A204.1 (cell line): ENCODE measurements at regions not wholly inside any gene's neighbourhood (a gene's known extent, or its start where the extent isn't known, plus 50 kb on each side); places are given as distances from the start of the nearest gene placed in this dataset.
"Not testable (repeated sequence)": the region's sequence is repeated elsewhere in the genome, so short reads cannot be mapped to it uniquely, and the experiment has no call there.

ENCODE experiments used
- FAIRE-seq: peaks from 2 replicates; lab custom pipeline; 2012; peaks lifted over from hg19 to GRCh38; lab: Jason Lieb, UNC

- no peak for FAIRE-seq
Observed at GRCh38 chr7:125462615-125463014, 533.0 kb upstream of the POT1 start.

- no peak for FAIRE-seq
Observed at GRCh38 chr7:125459038-125459437, 529.4 kb upstream of the POT1 start.

GRCh38 chr7:125450749-125451148 lies 521.1 kb upstream of the POT1 start:
- FAIRE-seq = no peak

- FAIRE-seq = no peak
Observed at GRCh38 chr7:125445836-125446235, 516.2 kb upstream of the POT1 start.

GRCh38 chr7:125444864-125445263 lies 515.2 kb upstream of the POT1 start:
- FAIRE-seq = no peak

- no peak for FAIRE-seq
Observed at GRCh38 chr7:125436220-125436619, 506.6 kb upstream of the POT1 start.

GRCh38 chr7:125431349-125431748 lies 501.7 kb upstream of the POT1 start:
- no peak for FAIRE-seq

DNA sequence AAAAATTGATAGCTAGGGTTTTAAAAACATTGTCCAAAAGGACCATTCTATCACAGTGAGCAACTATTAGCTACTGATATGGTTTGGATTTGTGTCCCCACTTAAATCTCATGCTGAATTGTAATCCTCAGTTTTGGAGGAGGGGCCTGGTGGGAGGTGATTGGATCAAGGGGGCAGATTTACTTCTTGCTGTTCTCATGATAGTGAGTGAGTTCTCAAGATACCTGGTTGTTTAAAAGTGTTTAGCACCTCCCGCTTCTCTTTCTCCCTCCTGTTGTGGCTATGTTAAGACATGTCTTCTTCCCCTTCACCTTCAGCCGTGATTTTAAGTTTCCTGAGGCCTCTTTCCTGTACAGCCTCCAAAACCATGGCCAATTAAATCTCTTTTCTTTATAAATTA lies 500.4 kb upstream of the POT1 start:
- FAIRE-seq = no peak

DNA sequence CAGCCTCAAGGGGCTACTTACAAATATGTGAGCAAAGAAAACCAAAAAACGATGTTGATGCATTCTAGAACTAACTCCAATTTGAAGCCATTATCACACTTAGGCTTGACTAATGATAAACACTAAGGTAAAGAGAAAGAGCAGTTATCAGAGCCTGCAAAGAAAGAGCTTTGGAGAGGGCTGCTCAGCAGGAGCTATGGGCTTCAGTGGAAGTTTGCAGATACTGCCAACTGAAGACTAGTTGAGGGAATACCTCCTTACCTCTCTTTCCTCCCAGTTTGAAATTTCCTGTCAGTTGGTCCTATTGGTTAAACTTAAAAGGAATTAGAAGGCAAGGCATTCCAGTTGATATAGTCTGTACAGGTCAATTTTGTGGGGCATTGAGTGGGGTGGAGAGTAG lies 498.1 kb upstream of the POT1 start:
- FAIRE-seq = no peak

- FAIRE-seq = no peak
Observed at GRCh38 chr7:125425506-125425905, 495.9 kb upstream of the POT1 start.

DNA sequence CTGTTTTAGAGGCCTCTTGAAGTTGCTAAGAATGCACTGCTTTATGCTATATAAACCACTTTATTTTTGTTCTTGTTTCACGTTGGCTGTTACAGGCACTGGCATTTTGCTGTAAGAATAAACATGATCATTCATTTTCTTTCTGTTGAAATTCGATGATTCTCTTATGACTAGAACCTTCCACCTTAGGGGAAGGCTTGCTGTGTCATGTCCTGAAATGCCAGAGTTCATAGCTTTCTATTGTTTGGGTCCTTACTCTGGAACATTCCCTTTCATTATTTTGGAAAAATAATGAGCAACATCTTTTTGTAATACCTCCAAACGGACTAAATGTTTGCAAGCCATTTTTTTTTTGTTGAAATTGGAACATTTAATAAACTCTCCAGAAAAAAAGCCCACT lies 495.1 kb upstream of the POT1 start:
- no peak for FAIRE-seq

GRCh38 chr7:125423458-125424155 lies 494.0 kb upstream of the POT1 start:
- no peak for FAIRE-seq

DNA sequence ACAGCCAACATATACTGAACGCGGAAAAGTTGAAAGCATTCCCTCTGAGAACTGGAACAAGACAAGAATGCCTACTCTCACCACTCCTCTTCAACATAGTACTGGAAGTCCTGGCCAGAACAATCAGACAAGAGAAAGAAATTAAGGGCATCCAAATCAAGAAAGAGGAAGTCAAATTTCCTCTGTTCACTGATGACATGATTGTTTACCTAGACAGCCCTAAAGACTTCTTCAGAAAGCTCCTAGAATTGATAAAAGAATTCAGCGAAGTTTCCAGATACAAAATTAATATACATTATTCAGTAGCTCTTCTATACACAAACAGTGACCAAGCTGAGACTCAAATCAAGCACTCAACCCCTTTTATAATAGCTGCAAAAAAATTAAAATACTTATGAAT lies 491.8 kb upstream of the POT1 start:
- FAIRE-seq = not testable (repeated sequence)

GRCh38 chr7:125412890-125413665 lies 483.5 kb upstream of the POT1 start:
- no peak for FAIRE-seq

DNA sequence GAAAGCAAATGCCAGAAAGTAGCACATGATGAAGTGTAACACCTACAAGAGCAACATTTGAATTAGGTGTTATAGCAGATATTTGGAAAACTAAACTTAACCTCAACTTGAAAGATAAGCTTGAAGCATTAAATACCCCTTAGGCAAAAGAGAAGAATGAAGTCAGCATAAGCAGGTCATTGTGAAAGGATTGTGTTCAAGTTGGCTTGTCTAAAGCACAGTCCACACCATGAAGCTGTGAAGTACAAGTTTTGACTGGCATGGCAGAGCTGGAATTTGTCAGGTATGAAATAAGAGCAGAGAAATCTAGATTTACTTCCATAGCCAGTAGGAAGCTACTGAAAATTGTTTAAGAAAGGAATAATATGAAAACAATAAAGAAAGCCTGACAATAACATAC lies 480.3 kb upstream of the POT1 start:
- no peak for FAIRE-seq

- no peak for FAIRE-seq
Observed at GRCh38 chr7:125406111-125406510, 476.5 kb upstream of the POT1 start.

- no peak for FAIRE-seq
Observed at GRCh38 chr7:125399408-125399807, 469.8 kb upstream of the POT1 start.

- no peak for FAIRE-seq
Observed at GRCh38 chr7:125396466-125397151, 467.0 kb upstream of the POT1 start.

DNA sequence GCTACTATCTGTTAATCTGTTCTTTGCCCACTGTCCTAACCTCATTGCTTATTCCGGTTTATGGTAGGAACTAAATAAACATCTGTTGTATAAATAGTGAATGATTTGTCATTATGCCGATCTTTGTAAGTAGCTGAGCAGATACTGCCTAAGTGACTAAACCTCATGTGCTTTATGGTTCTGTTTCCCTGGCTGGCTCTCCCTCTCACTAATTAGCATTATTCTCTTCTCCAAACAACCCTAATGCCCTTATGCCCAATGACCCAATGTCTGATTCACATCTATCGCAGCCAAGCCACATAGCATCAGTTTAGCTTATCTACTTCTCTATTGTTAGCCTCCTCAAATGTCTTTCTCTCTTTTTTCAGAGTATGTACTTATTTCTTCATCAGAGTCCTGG lies 462.3 kb upstream of the POT1 start:
- FAIRE-seq = no peak

DNA sequence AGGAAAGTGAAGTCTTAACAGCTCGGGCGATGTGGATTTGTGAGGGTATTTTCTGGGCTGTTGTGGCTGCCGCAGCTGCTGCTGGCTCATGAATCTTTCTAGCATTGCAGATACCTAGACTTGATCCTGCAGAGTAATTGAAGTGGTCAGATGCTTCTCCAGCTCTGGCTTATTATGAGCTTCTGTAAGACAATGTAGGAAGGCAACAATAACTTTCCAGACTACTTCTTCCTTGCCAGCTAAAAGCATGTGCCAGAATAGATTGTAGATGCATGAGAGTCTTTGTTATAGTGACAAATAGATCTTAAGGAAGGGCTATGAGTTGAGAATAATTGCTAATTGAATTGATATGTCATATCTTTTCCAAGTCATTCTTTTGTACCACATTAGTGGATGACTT lies 461.4 kb upstream of the POT1 start:
- no peak for FAIRE-seq

DNA sequence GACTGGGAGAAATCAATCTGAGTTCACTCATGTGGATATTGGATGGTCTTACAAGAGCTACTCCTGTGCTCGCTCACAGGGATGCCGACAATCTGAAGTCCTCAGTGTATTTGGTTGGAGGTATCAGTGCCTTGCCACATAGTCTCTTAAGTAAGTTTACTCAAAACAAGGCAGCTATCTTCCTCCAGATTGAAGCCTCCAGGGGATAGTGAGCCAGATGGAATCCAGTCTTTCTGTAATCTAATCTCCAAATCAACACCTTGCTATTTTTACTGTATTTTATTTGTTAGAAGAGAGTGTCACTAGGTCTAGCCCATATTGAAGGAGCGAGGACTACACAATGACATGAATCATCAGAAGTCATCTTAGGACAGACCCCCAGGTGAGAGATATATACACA lies 456.6 kb upstream of the POT1 start:
- FAIRE-seq = no peak

- no peak for FAIRE-seq
Observed at GRCh38 chr7:125383324-125383723, 453.7 kb upstream of the POT1 start.

- no peak for FAIRE-seq
Observed at GRCh38 chr7:125382401-125382800, 452.8 kb upstream of the POT1 start.
